Stimulated activated CD8-positive, alpha-beta memory T cell treated with anti-CD3 and anti-CD28 coated beads, Interleukin-12 subunit alpha, Interleukin-12 subunit beta, amount 100 ng/mL, for 1 hour (primary cell): ENCODE measurements at regions not wholly inside any gene's neighbourhood (a gene's known extent, or its start where the extent isn't known, plus 50 kb on each side); places are given as distances from the start of the nearest gene placed in this dataset.

Experiments
- DNase-seq: peaks from one replicate; pipeline ENCODE4 v3.0.0-alpha.2; 2020; ENCODE audit warnings: low read depth

GRCh38 chr15:94606286-94606685, 374.9 kb downstream of the MCTP2 start:
- no peak for DNase-seq

- no peak for DNase-seq
Observed at GRCh38 chr15:94607176-94607654, 375.9 kb downstream of the MCTP2 start.

- DNase-seq = no peak
Observed at GRCh38 chr15:94610069-94610468, 378.7 kb downstream of the MCTP2 start.

GRCh38 chr15:94610485-94610884, 379.1 kb downstream of the MCTP2 start:
- DNase-seq = no peak

GRCh38 chr15:94611656-94612055, 380.3 kb downstream of the MCTP2 start:
- DNase-seq = no peak

GRCh38 chr15:94615688-94616087, 384.3 kb downstream of the MCTP2 start:
- DNase-seq = no peak

- no peak for DNase-seq
Observed at GRCh38 chr15:94620632-94621031, 389.3 kb downstream of the MCTP2 start.

- DNase-seq = no peak
Observed at GRCh38 chr15:94621736-94622135, 390.4 kb downstream of the MCTP2 start.

- no peak for DNase-seq
Observed at GRCh38 chr15:94626949-94627348, 395.6 kb downstream of the MCTP2 start.

GRCh38 chr15:94631608-94632007, 400.2 kb downstream of the MCTP2 start:
- DNase-seq = no peak

- DNase-seq = no peak
Observed at GRCh38 chr15:94638183-94638582, 406.8 kb downstream of the MCTP2 start.

GRCh38 chr15:94639701-94640100, 408.3 kb downstream of the MCTP2 start:
- no peak for DNase-seq

- DNase-seq = no peak
Observed at GRCh38 chr15:94644433-94644832, 413.1 kb downstream of the MCTP2 start.

GRCh38 chr15:94653071-94653470, 421.7 kb downstream of the MCTP2 start:
- DNase-seq = no peak

GRCh38 chr15:94655249-94655880, 424.0 kb downstream of the MCTP2 start:
- DNase-seq = no peak

- no peak for DNase-seq
Observed at GRCh38 chr15:94665676-94666441, 434.5 kb downstream of the MCTP2 start.

- no peak for DNase-seq
Observed at GRCh38 chr15:94666553-94666952, 435.2 kb downstream of the MCTP2 start.

- no peak for DNase-seq
Observed at GRCh38 chr15:94667109-94667508, 435.7 kb downstream of the MCTP2 start.

GRCh38 chr15:94670438-94671034, 439.2 kb downstream of the MCTP2 start:
- DNase-seq = no peak

- no peak for DNase-seq
Observed at GRCh38 chr15:94671858-94672532, 440.6 kb downstream of the MCTP2 start.

- DNase-seq = no peak
Observed at GRCh38 chr15:94673801-94674200, 442.4 kb downstream of the MCTP2 start.

- no peak for DNase-seq
Observed at GRCh38 chr15:94674296-94674695, 442.9 kb downstream of the MCTP2 start.
